ENCODE measurements at regions not wholly inside any gene's neighbourhood (a gene's known extent, or its start where the extent isn't known, plus 50 kb on each side); places are given as distances from the start of the nearest gene placed in this dataset.

GRCh38 chr4:166312166-166312565, 439.1 kb downstream of the TLL1 start:
- ChIA-PET CTCF (no interaction called here), POLR2A (no interaction called here)
- intact Hi-C loops (cut with DNase I, micrococcal nuclease): no loop called here
- Mint-ChIP-seq H3K9me3 (ENCODE audit: low read depth) (no peaks in the 10 kb centered on the region), H3K27ac (no peak overlapping the region), H3K4me3 (no peak overlapping the region), H3K27me3 (no peaks in the 10 kb centered on the region), H3K36me3 (ENCODE audit: low read depth) (no peaks in the 10 kb centered on the region), H3K4me1 (no peaks in the 10 kb centered on the region)
- ATAC-seq (no peak), DNase-seq (no peak)

GRCh38 chr4:166314902-166315301, 441.9 kb downstream of the TLL1 start:
- Mint-ChIP-seq H3K4me1 (no peaks in the 10 kb centered on the region), H3K36me3 (ENCODE audit: low read depth) (no peaks in the 10 kb centered on the region), H3K9me3 (ENCODE audit: low read depth) (no peaks in the 10 kb centered on the region), H3K4me3 (no peak overlapping the region), H3K27me3 (no peaks in the 10 kb centered on the region), H3K27ac (no peak overlapping the region)
- ATAC-seq (no peak), DNase-seq (no peak)
- POLR2A ChIA-PET: no interaction called here
- intact Hi-C loops (cut with DNase I, micrococcal nuclease): no loop called here
- CTCF ChIA-PET: interaction anchor here (1.6 kb wide), 1 partner anchor 10 kb away, joined by 3 read pairs; no protein-coding TSS in a partner anchor

GRCh38 chr4:166315721-166316467, 442.9 kb downstream of the TLL1 start:
- H3K4me1 Mint-ChIP-seq: no peaks in the 10 kb centered on the region
- no peaks in the 10 kb centered on the region for H3K36me3 Mint-ChIP-seq (ENCODE audit: low read depth)
- ChIA-PET POLR2A (no interaction called here), CTCF (interaction anchor here (1.6 kb wide), 1 partner anchor 11 kb away, joined by 3 read pairs; no protein-coding TSS in a partner anchor)
- no peak overlapping the region for H3K4me3 Mint-ChIP-seq
- no peak overlapping the region for H3K27ac Mint-ChIP-seq
- no peak for ATAC-seq
- H3K9me3 Mint-ChIP-seq (ENCODE audit: low read depth): no peaks in the 10 kb centered on the region
- intact Hi-C loops (cut with DNase I, micrococcal nuclease): no loop called here
- DNase-seq: no peak
- H3K27me3 Mint-ChIP-seq: no peaks in the 10 kb centered on the region

GRCh38 chr4:166318810-166319525, 445.9 kb downstream of the TLL1 start:
- no peak for ATAC-seq
- no peaks in the 10 kb centered on the region for H3K9me3 Mint-ChIP-seq (ENCODE audit: low read depth)

GRCh38 chr4:166323250-166323649, 450.2 kb downstream of the TLL1 start:
- intact Hi-C loops (cut with DNase I, micrococcal nuclease): loop anchor here in 1 of 2 experiments (10.0 kb wide), 1 partner anchor 1752 kb away; no protein-coding TSS in a partner anchor
- no peak overlapping the region for H3K27ac Mint-ChIP-seq
- H3K4me3 Mint-ChIP-seq: no peak overlapping the region
- ATAC-seq (no peak), DNase-seq (no peak)
- no peaks in the 10 kb centered on the region for H3K27me3 Mint-ChIP-seq
- no peaks in the 10 kb centered on the region for H3K4me1 Mint-ChIP-seq
- peaks cover 3% of the 10 kb centered on the region for H3K9me3 Mint-ChIP-seq (ENCODE audit: low read depth)
- no peaks in the 10 kb centered on the region for H3K36me3 Mint-ChIP-seq (ENCODE audit: low read depth)
- ChIA-PET CTCF (no interaction called here), POLR2A (no interaction called here)

More at GRCh38 chr4:166318810-166319525, 445.9 kb downstream of the TLL1 start:
- Mint-ChIP-seq H3K27me3 (no peaks in the 10 kb centered on the region), H3K27ac (no peak overlapping the region), H3K36me3 (ENCODE audit: low read depth) (no peaks in the 10 kb centered on the region), H3K4me1 (no peaks in the 10 kb centered on the region), H3K4me3 (no peak overlapping the region)
- CTCF ChIA-PET: interaction anchor here (1.6 kb wide), 1 partner anchor 17 kb away, joined by 3 read pairs; no protein-coding TSS in a partner anchor
- intact Hi-C loops (cut with DNase I, micrococcal nuclease): no loop called here
- POLR2A ChIA-PET: interaction anchor here (0.6 kb wide), 1 partner anchor 34 kb away, joined by 4 read pairs; no protein-coding TSS in a partner anchor
- no peak for DNase-seq

- no peak for ATAC-seq
- Mint-ChIP-seq H3K36me3 (ENCODE audit: low read depth) (no peaks in the 10 kb centered on the region), H3K4me3 (no peak overlapping the region), H3K4me1 (no peaks in the 10 kb centered on the region), H3K27me3 (no peaks in the 10 kb centered on the region), H3K27ac (no peak overlapping the region), H3K9me3 (ENCODE audit: low read depth) (peaks cover 3% of the 10 kb centered on the region)
- ChIA-PET POLR2A (no interaction called here), CTCF (interaction anchor here (0.6 kb wide), 1 partner anchor 830 kb away, joined by 3 read pairs; no protein-coding TSS in a partner anchor)
- intact Hi-C loops (cut with DNase I, micrococcal nuclease): loop anchor here in 1 of 2 experiments (10.0 kb wide), 1 partner anchor 1750 kb away; no protein-coding TSS in a partner anchor
- peak; percentile 9 for DNase-seq
Measured at GRCh38 chr4:166324321-166324720, 451.3 kb downstream of the TLL1 start.

GRCh38 chr4:166335256-166335938, 462.4 kb downstream of the TLL1 start:
- DNase-seq: no peak
- Mint-ChIP-seq H3K4me1 (no peaks in the 10 kb centered on the region), H3K4me3 (no peak overlapping the region), H3K9me3 (ENCODE audit: low read depth) (peaks cover 5% of the 10 kb centered on the region), H3K36me3 (ENCODE audit: low read depth) (no peaks in the 10 kb centered on the region), H3K27me3 (no peaks in the 10 kb centered on the region), H3K27ac (no peak overlapping the region)
- CTCF ChIA-PET: interaction anchor here (0.6 kb wide), 1 partner anchor 675 kb away, joined by 3 read pairs; no protein-coding TSS in a partner anchor
- intact Hi-C loops (cut with DNase I, micrococcal nuclease): no loop called here
- no peak for ATAC-seq
- POLR2A ChIA-PET: no interaction called here

GRCh38 chr4:166341992-166342391, 469.0 kb downstream of the TLL1 start:
- intact Hi-C loops (cut with DNase I, micrococcal nuclease): no loop called here
- no peaks in the 10 kb centered on the region for H3K27me3 Mint-ChIP-seq
- H3K4me3 Mint-ChIP-seq: no peak overlapping the region
- no peaks in the 10 kb centered on the region for H3K36me3 Mint-ChIP-seq (ENCODE audit: low read depth)
- H3K9me3 Mint-ChIP-seq (ENCODE audit: low read depth): no peaks in the 10 kb centered on the region
- ATAC-seq (no peak), DNase-seq (no peak)
- ChIA-PET POLR2A (no interaction called here), CTCF (no interaction called here)
- H3K4me1 Mint-ChIP-seq: no peaks in the 10 kb centered on the region
- H3K27ac Mint-ChIP-seq: no peak overlapping the region

GRCh38 chr4:166363198-166363597, 490.2 kb downstream of the TLL1 start:
- ChIA-PET CTCF (no interaction called here), POLR2A (no interaction called here)
- intact Hi-C loops (cut with DNase I, micrococcal nuclease): no loop called here
- no peaks in the 10 kb centered on the region for H3K4me1 Mint-ChIP-seq
- ATAC-seq (no peak), DNase-seq (no peak)
- H3K36me3 Mint-ChIP-seq (ENCODE audit: low read depth): no peaks in the 10 kb centered on the region
- H3K9me3 Mint-ChIP-seq (ENCODE audit: low read depth): peaks cover 5% of the 10 kb centered on the region
- H3K4me3 Mint-ChIP-seq: no peak overlapping the region
- H3K27ac Mint-ChIP-seq: no peak overlapping the region
- H3K27me3 Mint-ChIP-seq: no peaks in the 10 kb centered on the region

GRCh38 chr4:166366012-166366411, 493.0 kb downstream of the TLL1 start:
- POLR2A ChIA-PET: no interaction called here

GRCh38 chr4:166377578-166377977, 504.5 kb downstream of the TLL1 start:
- peaks cover 34% of the 10 kb centered on the region for H3K9me3 Mint-ChIP-seq (ENCODE audit: low read depth)
- ChIA-PET CTCF (interaction anchor here (0.6 to 0.7 kb wide), 2 partner anchors 1209 to 1510 kb away, joined by 3 read pairs; no protein-coding TSS in a partner anchor), POLR2A (no interaction called here)
- no peaks in the 10 kb centered on the region for H3K27me3 Mint-ChIP-seq
- intact Hi-C loops (cut with DNase I, micrococcal nuclease): no loop called here
- no peak overlapping the region for H3K4me3 Mint-ChIP-seq
- no peaks in the 10 kb centered on the region for H3K4me1 Mint-ChIP-seq
- no peak for ATAC-seq
- H3K27ac Mint-ChIP-seq: no peak overlapping the region
- H3K36me3 Mint-ChIP-seq (ENCODE audit: low read depth): no peaks in the 10 kb centered on the region
- no peak for DNase-seq

More at GRCh38 chr4:166366012-166366411, 493.0 kb downstream of the TLL1 start:
- H3K36me3 Mint-ChIP-seq (ENCODE audit: low read depth): no peaks in the 10 kb centered on the region
- no peak overlapping the region for H3K4me3 Mint-ChIP-seq
- CTCF ChIA-PET: interaction anchor here (1.0 kb wide), 1 partner anchor 124 kb away, joined by 3 read pairs; no protein-coding TSS in a partner anchor
- ATAC-seq: no peak
- H3K27me3 Mint-ChIP-seq: no peaks in the 10 kb centered on the region
- no peak overlapping the region for H3K27ac Mint-ChIP-seq
- H3K4me1 Mint-ChIP-seq: no peaks in the 10 kb centered on the region
- peaks cover 12% of the 10 kb centered on the region for H3K9me3 Mint-ChIP-seq (ENCODE audit: low read depth)
- DNase-seq: no peak
- intact Hi-C loops (cut with DNase I, micrococcal nuclease): no loop called here

Measured in activated CD4-positive, alpha-beta T cell treated with anti-CD3 and anti-CD28 coated beads for 36 hours (primary cell).